Transverse colon (tissue), 4 donors: ENCODE measurements at regions not wholly inside any gene's neighbourhood (a gene's known extent, or its start where the extent isn't known, plus 50 kb on each side); places are given as distances from the start of the nearest gene placed in this dataset.

Experiments
- DNase-seq: peaks from one replicate; pipeline ENCODE4 v3.0.0-alpha.2; 2019
- H3K27ac ChIP-seq, 4 donors: fragments of 200-600 bp; sonication (generic); 2 replicates each; pipeline ENCODE4 v1.5.1; 2016 to 2018; ENCODE audit warnings: inconsistent platforms in 4 of 4
- H3K27me3 ChIP-seq: fragments of 200-600 bp; sonication (generic); 2 replicates; pipeline ENCODE4 v1.5.1; 2017; ENCODE audit warnings: inconsistent platforms
- H3K36me3 ChIP-seq, 4 donors: fragments of 200-600 bp; sonication (generic); 2 replicates each; pipeline ENCODE4 v1.5.1; 2017 to 2019; ENCODE audit warnings: inconsistent platforms in 4 of 4
- H3K4me1 ChIP-seq, 4 donors: fragments of 200-600 bp; sonication (generic); 2 replicates each; pipeline ENCODE4 v1.5.1; 2017 to 2020; ENCODE audit warnings: inconsistent platforms in 4 of 4
- H3K4me3 ChIP-seq, 4 donors: fragments of 200-600 bp; sonication (generic); 1 replicate in 1 of 4; 2 replicates in 3 of 4; pipeline versions ENCODE4 v1.5.1 to v1.6.1; 2017 to 2019; ENCODE audit warnings: inconsistent platforms in 4 of 4
- H3K9me3 ChIP-seq, 2 donors: fragments of 200-600 bp; sonication (generic); 2 replicates each; pipeline ENCODE4 v1.5.1; 2017 to 2019; ENCODE audit warnings: inconsistent platforms in 2 of 2
- EP300 ChIP-seq: sonication (generic); formaldehyde crosslinking; IDR thresholded peaks from one replicate; pipeline ENCODE4 v1.6.1; 2017; ENCODE audit warnings: antibody characterized with exemption, low read depth
- POLR2A ChIP-seq: fragments of 450-650 bp; IDR thresholded peaks from one replicate; pipeline ENCODE4 v1.6.1; 2016; ENCODE audit warnings: antibody characterized with exemption, mild to moderate bottlenecking, moderate library complexity
- POLR2AphosphoS5 ChIP-seq, 3 donors: sonication (generic); formaldehyde crosslinking; IDR thresholded peaks; one replicate each; pipeline ENCODE4 v1.6.1; 2016; ENCODE audit warnings: antibody characterized with exemption in 3 of 3
- whole genome bisulfite sequencing, 2 donors: methylation state at CpG; one replicate each; pipeline ENCODE4 v1.1.5; 2018; ENCODE audit warnings: low coverage in 1 of 2; 5-methylcytosine and 5-hydroxymethylcytosine counted together
- in situ Hi-C, 4 donors: fragments of 200-750 bp; cut with MboI; loops; one replicate each; pipeline versions ENCODE4 v1.15.0 to v1.15.1; 2017; ENCODE audit warnings: low sequenced_read_pairs in 3 of 4, low pct_ligation_motif_present in 1 of 4, low pct_unique_long_range_greater_than_20kb in 1 of 4
- intact Hi-C: fragments of 100-400 bp; cut with DNase I; formaldehyde crosslinking; loops from one replicate; pipeline ENCODE4 v1.15.1; 2023; ENCODE audit warnings: low total_unique reads
- TF ChIP-seq, protein P1 (sequence below), 5 experiments: fragments of 200-600 bp in 3 of 5; fragments of 450-650 bp in 2 of 5; sonication (generic) in 3 of 5; IDR thresholded peaks; 1 replicate in 2 of 5; 2 replicates in 3 of 5; pipeline ENCODE4 v1.5.1; 2016 to 2017; ENCODE audit warnings: antibody characterized with exemption in 5 of 5, inconsistent platforms in 3 of 5, mild to moderate bottlenecking in 2 of 5, moderate library complexity in 1 of 5

DNA sequence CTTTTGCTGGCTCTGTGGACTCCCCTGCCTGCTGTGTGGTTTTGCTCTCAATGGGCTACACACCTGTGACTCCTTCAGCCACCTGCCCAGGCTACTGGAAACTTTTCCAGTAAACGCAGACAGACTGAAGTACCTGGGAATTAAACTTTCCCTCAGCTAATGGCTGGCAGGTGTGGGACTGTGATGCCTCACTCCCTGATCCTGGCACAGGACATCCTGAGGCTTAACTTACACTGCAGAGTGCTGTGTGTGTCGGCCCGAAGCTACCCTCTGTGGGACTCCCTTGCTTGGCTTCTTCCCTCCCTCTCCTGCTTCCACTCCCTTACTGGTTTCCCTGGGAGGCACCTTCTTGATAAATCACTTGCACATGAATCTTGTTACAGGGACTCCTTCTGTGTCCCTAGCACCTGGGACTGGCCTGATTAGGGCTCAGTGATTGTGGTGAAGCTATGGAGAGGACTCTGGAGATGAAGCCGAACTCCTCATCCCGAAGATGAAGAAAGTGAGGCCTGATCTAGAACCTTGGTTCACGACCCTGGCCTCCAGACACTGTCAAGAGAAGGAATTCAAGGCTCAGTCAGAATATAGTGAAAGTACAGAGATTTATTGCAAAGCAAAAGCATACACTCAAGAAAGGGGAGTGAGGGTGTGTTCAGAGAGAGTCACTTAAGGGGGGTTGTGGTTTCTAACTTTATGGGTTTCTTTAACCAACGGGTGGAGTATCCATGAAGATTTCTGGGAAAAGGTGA, 113.4 kb upstream of the ALDH1B1 start:
- TF ChIP-seq POLR2A (no peak), EP300 (no peak), POLR2AphosphoS5 (IDR thresholded peaks at IDR 0.05) (no peak)
- TF ChIP-seq, protein P1, sequence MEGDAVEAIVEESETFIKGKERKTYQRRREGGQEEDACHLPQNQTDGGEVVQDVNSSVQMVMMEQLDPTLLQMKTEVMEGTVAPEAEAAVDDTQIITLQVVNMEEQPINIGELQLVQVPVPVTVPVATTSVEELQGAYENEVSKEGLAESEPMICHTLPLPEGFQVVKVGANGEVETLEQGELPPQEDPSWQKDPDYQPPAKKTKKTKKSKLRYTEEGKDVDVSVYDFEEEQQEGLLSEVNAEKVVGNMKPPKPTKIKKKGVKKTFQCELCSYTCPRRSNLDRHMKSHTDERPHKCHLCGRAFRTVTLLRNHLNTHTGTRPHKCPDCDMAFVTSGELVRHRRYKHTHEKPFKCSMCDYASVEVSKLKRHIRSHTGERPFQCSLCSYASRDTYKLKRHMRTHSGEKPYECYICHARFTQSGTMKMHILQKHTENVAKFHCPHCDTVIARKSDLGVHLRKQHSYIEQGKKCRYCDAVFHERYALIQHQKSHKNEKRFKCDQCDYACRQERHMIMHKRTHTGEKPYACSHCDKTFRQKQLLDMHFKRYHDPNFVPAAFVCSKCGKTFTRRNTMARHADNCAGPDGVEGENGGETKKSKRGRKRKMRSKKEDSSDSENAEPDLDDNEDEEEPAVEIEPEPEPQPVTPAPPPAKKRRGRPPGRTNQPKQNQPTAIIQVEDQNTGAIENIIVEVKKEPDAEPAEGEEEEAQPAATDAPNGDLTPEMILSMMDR (IDR thresholded peaks at IDR 0.05) = no peak
- Histone ChIP-seq H3K27me3 (no peaks in the 10 kb centered on the region), H3K36me3 (no peaks in the 10 kb centered on the region), H3K27ac (peak overlapping the region in 3 of 4 donors; percentile 13 to 32 (median 20)), H3K4me3 (no peak overlapping the region), H3K4me1 (peaks cover 0 to 2% (median 0%) of the 10 kb centered on the region in 4 donors), H3K9me3 (no peaks in the 10 kb centered on the region)
- whole genome bisulfite sequencing, 2 donors = 33 to 73% methylated on average over 1 to 7 of the region's 7 CpGs
- in situ Hi-C loops = no loop called here
- intact Hi-C loops = no loop called here
- no peak for DNase-seq

DNA sequence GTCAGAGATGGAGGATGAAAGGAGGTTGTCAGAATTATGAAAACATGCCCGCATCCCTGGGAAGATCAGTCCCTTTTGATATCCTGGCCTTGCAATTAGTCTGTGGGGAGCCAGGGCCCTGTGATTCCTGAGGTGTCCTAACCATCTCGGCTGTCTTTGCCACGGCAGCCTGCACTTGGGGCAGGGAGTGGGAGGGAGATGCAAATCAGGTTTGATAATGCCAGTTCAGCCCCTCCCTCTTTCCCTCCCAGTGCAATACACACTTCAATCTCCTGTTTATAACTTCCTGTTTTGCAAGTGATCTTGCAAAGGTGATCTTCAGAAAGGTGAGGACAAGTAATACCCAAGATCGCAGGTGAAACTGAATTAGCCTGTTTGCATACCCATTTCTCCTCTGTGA, 114.0 kb upstream of the ALDH1B1 start:
- Histone ChIP-seq H3K27me3 (no peaks in the 10 kb centered on the region), H3K36me3 (no peaks in the 10 kb centered on the region), H3K4me3 (no peak overlapping the region), H3K4me1 (peaks cover 0 to 2% (median 0%) of the 10 kb centered on the region in 4 donors), H3K9me3 (no peaks in the 10 kb centered on the region), H3K27ac (peak overlapping the region in 3 of 4 donors; percentile 13 to 32 (median 20))
- intact Hi-C loops (no loop called here), in situ Hi-C loops (no loop called here)
- TF ChIP-seq POLR2A (no peak), POLR2AphosphoS5 (IDR thresholded peaks at IDR 0.05) (no peak), EP300 (no peak)
- TF ChIP-seq, protein P1 (IDR thresholded peaks at IDR 0.05) = no peak
- WGBS, 2 donors = 33 to 61% methylated on average over 1 to 4 of the region's 4 CpGs
- DNase-seq = peak; percentile 35

DNA sequence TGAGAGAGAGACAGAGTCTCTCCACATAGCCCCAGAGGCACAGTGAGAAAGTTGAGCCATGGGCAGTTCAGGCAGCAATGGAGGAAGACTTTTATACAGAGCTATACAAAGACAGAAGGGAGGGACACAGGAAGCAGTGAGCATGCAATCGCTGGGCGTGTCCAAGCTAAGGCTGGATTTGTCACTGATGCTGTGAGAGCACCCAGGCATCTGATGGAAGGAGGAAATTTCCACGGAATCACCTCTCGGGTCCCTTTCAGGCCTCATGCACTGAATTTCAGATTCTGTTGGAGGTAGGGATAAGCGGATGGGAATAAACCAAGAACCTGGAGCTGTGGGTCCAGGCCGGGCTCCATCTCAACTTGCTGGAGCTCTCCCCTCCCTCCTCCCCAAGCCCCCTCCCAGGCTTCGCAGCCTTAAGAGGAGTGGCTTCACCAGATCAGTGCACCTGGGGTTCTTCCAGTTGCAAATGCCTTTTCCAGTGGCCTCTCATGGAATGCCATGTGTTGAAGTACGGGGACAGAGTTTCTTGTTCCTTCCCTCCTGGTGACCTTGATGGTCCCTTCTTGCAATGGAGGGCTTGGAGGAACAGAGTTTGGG, 114.8 kb upstream of the ALDH1B1 start:
- peaks cover 0 to 2% (median 0%) of the 10 kb centered on the region in 4 donors for H3K4me1 ChIP-seq
- 93 to 100% methylated on average over 1 to 8 of the region's 8 CpGs for WGBS, 2 donors
- in situ Hi-C loops (no loop called here), intact Hi-C loops (no loop called here)
- no peak overlapping the region for H3K27ac ChIP-seq
- TF ChIP-seq POLR2A = no peak
- TF ChIP-seq, protein P1 (IDR thresholded peaks at IDR 0.05) = no peak
- no peak for TF ChIP-seq POLR2AphosphoS5 (IDR thresholded peaks at IDR 0.05)
- no peak for TF ChIP-seq EP300
- peak; percentile 26 for DNase-seq
- no peaks in the 10 kb centered on the region for H3K36me3 ChIP-seq
- no peaks in the 10 kb centered on the region for H3K27me3 ChIP-seq
- H3K4me3 ChIP-seq = no peak overlapping the region
- H3K9me3 ChIP-seq = no peaks in the 10 kb centered on the region

DNA sequence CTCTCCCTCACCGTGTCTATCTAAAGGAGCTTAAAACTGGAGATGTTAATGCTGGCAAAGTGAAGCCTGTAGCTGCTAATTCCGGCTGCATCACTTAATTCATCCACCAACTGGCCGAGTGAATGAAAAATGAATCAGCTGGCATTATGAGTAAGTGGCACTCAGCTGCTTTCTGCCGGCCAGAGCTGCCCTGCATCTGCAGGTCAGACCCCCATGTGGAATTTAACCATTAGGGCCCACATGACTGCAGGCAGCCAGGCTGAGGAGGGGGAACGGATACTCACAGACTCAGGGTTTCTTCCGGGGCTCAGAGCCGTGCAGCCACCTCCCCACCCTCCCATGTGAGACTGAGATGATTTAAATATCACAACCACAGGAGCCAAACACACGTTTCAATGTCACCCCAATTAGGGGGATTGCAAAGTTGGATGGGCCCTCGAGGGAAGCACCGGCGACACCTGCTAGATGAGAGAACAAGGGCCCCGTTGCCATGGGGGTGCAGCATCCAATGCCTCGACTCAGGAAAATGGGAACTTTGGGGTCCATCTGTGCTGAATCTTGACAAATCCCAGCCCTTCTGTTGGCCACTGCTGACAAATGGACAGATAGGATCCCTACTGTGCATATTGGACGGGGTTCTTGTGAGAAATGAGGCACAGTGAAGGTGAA, 115.6 kb upstream of the ALDH1B1 start:
- Histone ChIP-seq H3K4me3 (no peak overlapping the region), H3K27me3 (no peaks in the 10 kb centered on the region), H3K36me3 (no peaks in the 10 kb centered on the region), H3K4me1 (peaks cover 0 to 2% (median 0%) of the 10 kb centered on the region in 4 donors), H3K9me3 (no peaks in the 10 kb centered on the region), H3K27ac (no peak overlapping the region)
- WGBS, 2 donors = 72 to 74% methylated on average over 4 to 14 of the region's 14 CpGs
- intact Hi-C loops (no loop called here), in situ Hi-C loops (no loop called here)
- no peak for DNase-seq
- TF ChIP-seq EP300 = no peak
- no peak for TF ChIP-seq POLR2AphosphoS5 (IDR thresholded peaks at IDR 0.05)
- no peak for TF ChIP-seq POLR2A
- TF ChIP-seq, protein P1 (IDR thresholded peaks at IDR 0.05) = no peak
